ENCODE measurements at regions not wholly inside any gene's neighbourhood (a gene's known extent, or its start where the extent isn't known, plus 50 kb on each side); places are given as distances from the start of the nearest gene placed in this dataset.

DNA sequence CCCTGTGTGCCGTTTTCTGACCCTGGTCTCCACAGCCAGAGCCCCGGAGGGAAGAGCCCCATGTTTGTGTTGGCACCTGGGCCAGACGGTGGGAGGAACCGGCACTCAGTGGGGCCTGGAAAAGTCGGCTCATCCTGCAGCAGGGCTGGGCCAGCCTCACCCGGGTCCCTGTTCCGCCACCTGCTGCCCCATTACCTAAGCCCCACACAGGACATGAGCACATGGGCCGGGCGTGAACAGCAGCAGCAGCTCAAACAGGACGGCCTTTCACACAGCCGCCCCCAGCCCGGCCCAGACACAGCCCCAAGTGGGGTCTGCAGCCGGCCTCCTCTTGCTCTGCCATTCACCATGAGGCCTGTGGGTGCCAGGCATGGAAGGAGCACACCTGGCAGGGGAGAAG lies 302.4 kb downstream of the MN1 start:
- DNase-seq, result no peak
- H4K8ac ChIP-seq (replicated peaks; ENCODE audit: insufficient read length, low read depth, low read length), result no peak overlapping the region
- no peak overlapping the region for H2BK120ac ChIP-seq (ENCODE audit: low read depth, low read length, poor library complexity, severe bottlenecking)
- no peaks in the 10 kb centered on the region for H3K9me3 ChIP-seq (ENCODE audit: control insufficient read depth, low read depth, low read length)
- Mint-ChIP-seq H3K4me3 (no peak overlapping the region), H3K27ac (no peak overlapping the region), H3K36me3 (ENCODE audit: insufficient read depth in 1 of 3, low read depth in 3 of 3) (peaks cover 0 to 3% (median 2%) of the 10 kb centered on the region in 3 experiments; a peak in 2 of 7 replicates), H3K9me3 (peaks cover 2 to 8% of the 10 kb centered on the region in 2 experiments; a peak in 4 of 5 replicates), H3K4me1 (peaks cover 22 to 35% of the 10 kb centered on the region in 2 experiments), H3K27me3 (ENCODE audit: low read depth) (peaks cover 70% of the 10 kb centered on the region)
- no peak overlapping the region for H3K4ac ChIP-seq (ENCODE audit: low read depth, low read length)
- no peaks in the 10 kb centered on the region for H3K79me2 ChIP-seq (ENCODE audit: insufficient read depth, low read length)
- H2AK5ac ChIP-seq (ENCODE audit: insufficient read length, low read length), result no peak overlapping the region
- H3K23me2 ChIP-seq (ENCODE audit: insufficient read length, low read depth, low read length, poor library complexity, severe bottlenecking), result peaks cover 2% of the 10 kb centered on the region
- no peak overlapping the region for H3K23ac ChIP-seq (ENCODE audit: insufficient read length, low read depth, low read length)
- H4K91ac ChIP-seq (ENCODE audit: insufficient read length, low read depth, low read length), result no peak overlapping the region
- H3K56ac ChIP-seq (ENCODE audit: insufficient read length, low read depth, low read length), result no peak overlapping the region
- H3T11ph ChIP-seq (ENCODE audit: low read length), result no peak overlapping the region
- H3K9ac ChIP-seq (ENCODE audit: extremely low read depth, insufficient read length, low read length), result no peak overlapping the region
- H3K4me2 ChIP-seq (ENCODE audit: insufficient read depth, insufficient read length, low read length), result no peak overlapping the region
- H3K14ac ChIP-seq (ENCODE audit: insufficient read depth, low read length), result no peak overlapping the region
- no peak overlapping the region for H3K27ac ChIP-seq (ENCODE audit: insufficient read length, low read depth, low read length)
- no peaks in the 10 kb centered on the region for H4K20me1 ChIP-seq (ENCODE audit: control insufficient read depth, insufficient read depth, insufficient read length)
- H3K79me1 ChIP-seq (ENCODE audit: insufficient read depth, low read depth, low read length, poor library complexity, severe bottlenecking), result no peaks in the 10 kb centered on the region
- no peak overlapping the region for H3K18ac ChIP-seq (ENCODE audit: insufficient read length, low read depth, low read length)
- no peak overlapping the region for H2BK12ac ChIP-seq (ENCODE audit: insufficient read length, low read depth, low read length)
- WGBS (ENCODE audit: extremely low coverage, insufficient read length, low lambda C conversion rate), result no CpG with 5 or more reads among the region's 13 CpGs
- no peaks in the 10 kb centered on the region for H3K27me3 ChIP-seq (ENCODE audit: insufficient read depth, low read length)
- H2BK20ac ChIP-seq (ENCODE audit: low read depth, low read length, poor library complexity, severe bottlenecking), result no peak overlapping the region
- H4K5ac ChIP-seq (ENCODE audit: insufficient read length, low read depth, low read length), result no peak overlapping the region
- TF ChIP-seq, protein P1, sequence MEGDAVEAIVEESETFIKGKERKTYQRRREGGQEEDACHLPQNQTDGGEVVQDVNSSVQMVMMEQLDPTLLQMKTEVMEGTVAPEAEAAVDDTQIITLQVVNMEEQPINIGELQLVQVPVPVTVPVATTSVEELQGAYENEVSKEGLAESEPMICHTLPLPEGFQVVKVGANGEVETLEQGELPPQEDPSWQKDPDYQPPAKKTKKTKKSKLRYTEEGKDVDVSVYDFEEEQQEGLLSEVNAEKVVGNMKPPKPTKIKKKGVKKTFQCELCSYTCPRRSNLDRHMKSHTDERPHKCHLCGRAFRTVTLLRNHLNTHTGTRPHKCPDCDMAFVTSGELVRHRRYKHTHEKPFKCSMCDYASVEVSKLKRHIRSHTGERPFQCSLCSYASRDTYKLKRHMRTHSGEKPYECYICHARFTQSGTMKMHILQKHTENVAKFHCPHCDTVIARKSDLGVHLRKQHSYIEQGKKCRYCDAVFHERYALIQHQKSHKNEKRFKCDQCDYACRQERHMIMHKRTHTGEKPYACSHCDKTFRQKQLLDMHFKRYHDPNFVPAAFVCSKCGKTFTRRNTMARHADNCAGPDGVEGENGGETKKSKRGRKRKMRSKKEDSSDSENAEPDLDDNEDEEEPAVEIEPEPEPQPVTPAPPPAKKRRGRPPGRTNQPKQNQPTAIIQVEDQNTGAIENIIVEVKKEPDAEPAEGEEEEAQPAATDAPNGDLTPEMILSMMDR (conservative IDR thresholded peaks at IDR 0.05), result no peak
- H3K4me1 ChIP-seq (ENCODE audit: insufficient read depth, low read length), result no peaks in the 10 kb centered on the region
- no peak overlapping the region for H2BK15ac ChIP-seq (ENCODE audit: low read depth, low read length)
- H2AFZ ChIP-seq (ENCODE audit: low read length), result no peak overlapping the region
- no peak overlapping the region for H2BK5ac ChIP-seq (ENCODE audit: insufficient read length, low read length)
